ENCODE measurements at regions not wholly inside any gene's neighbourhood (a gene's known extent, or its start where the extent isn't known, plus 50 kb on each side); places are given as distances from the start of the nearest gene placed in this dataset.

DNA sequence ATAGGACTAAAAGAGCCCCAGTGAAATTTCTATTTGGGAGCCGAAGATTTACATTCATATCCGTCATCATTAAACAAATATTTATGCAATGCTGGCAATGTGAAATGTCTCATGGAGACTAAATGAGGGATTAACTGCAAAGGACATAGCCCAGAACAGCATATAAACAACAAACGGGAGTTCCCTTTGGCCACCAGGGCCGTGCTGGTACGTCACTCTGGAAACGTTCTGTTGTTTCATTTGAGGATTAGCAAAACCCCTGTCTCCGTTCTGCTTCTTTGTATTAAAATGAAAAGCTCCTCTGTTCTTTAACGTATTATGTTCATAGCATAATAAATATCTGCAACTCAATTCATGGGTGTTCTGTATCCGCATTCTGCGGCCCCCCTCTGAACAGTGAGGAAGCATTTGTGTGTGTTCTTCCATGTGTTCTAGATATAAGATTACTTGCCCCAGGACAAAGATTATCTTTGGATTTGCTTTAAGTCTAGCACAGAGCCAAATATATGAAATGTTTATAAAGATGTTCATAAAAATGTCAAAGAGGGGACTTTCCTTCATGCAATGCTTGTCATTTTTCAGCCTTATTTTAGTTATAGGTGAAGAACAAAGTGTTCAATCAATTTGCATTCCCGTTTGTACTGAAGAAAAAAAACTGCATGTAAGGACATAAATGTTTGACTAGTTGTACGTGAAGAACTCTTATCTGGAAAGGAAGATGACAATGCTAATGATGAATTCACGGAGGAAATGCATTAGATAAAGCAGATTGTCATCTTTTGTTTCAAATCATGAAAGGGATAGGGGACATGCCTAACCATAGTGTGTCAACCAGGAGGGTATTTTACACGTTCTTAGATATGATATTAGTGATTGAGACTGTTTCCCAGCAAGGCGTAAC is 90.0 kb upstream of the TNFAIP3 start:
- Histone ChIP-seq H3K9me3 (no peaks in the 10 kb centered on the region), H3K4me3 (no peak overlapping the region), H3K36me3 (no peaks in the 10 kb centered on the region), H3K27ac (peak overlapping the region; percentile 50 to 81 (median 67)), H3K27me3 (no peaks in the 10 kb centered on the region), H3K4me1 (peaks cover 6 to 14% (median 12%) of the 10 kb centered on the region in 4 donors)
- peak in 2 of 4 donors; percentile 43 to 71 for TF ChIP-seq EP300 (IDR thresholded peaks at IDR 0.05)
- no peak for TF ChIP-seq POLR2A (IDR thresholded peaks at IDR 0.05)
- TF ChIP-seq CTCF (IDR thresholded peaks at IDR 0.05) = no peak
- peak in 1 of 2 donors; percentile 69 for TF ChIP-seq POLR2AphosphoS5 (IDR thresholded peaks at IDR 0.05)
- no peak for ATAC-seq (ENCODE audit: low FRiP score in 2 of 2)
- 53 to 57% methylated on average over 15 of the region's 15 CpGs for WGBS, 2 donors
- DNase-seq = no peak

DNA sequence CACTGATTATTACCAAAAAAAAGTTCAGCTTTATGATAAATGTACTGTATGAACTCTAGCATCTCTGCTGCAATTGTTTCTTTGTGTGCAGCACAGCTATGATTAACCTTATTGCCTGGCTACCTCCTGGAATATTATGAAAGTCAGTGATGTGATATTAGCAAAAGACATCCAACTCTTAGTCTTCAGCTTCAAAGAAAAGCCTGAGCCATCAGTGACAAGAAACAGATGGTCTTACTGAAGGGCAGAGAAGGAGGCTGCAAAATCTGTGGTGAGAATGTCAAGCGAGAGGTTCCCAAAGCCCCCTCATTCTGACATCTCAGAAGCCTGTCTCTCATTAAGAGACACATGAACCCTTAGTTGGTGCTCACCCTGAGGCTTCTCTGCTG is 89.4 kb upstream of the TNFAIP3 start:
- no peaks in the 10 kb centered on the region for H3K36me3 ChIP-seq
- peak overlapping the region in 2 of 4 donors; percentile 29 to 50 for H3K27ac ChIP-seq
- TF ChIP-seq CTCF (IDR thresholded peaks at IDR 0.05) (no peak), POLR2A (IDR thresholded peaks at IDR 0.05) (no peak), EP300 (IDR thresholded peaks at IDR 0.05) (no peak)
- H3K27me3 ChIP-seq = no peaks in the 10 kb centered on the region
- no peaks in the 10 kb centered on the region for H3K9me3 ChIP-seq
- ATAC-seq (ENCODE audit: low FRiP score in 2 of 2) (no peak), DNase-seq (no peak)
- H3K4me3 ChIP-seq = no peak overlapping the region
- peaks cover 6 to 14% (median 12%) of the 10 kb centered on the region in 4 donors for H3K4me1 ChIP-seq
- 91 to 100% methylated on average over 1 of the region's 1 CpG for WGBS, 2 donors

DNA sequence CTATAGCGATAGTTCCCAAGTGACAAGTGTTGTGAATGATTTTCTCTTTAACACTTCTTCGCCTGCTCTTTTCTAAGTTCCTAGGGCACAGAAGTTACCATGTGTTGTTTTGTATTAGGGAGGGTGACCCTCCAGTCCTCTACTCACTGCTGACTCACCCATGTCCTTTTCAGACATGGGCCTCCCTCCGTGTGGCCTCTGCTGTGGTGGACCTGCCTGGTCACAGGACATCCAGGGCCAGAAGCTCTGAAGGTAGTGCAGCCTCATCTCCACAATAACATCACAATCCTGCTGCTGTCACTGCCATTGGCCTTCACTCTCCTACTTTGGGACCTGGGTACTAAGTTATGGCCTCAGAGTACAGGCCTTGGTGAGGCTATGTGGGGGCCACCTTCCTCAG is 87.1 kb upstream of the TNFAIP3 start:
- no peak for ATAC-seq (ENCODE audit: low FRiP score in 2 of 2)
- H3K27me3 ChIP-seq = no peaks in the 10 kb centered on the region
- H3K36me3 ChIP-seq = no peaks in the 10 kb centered on the region
- 89 to 94% methylated on average over 3 of the region's 3 CpGs for WGBS, 2 donors
- DNase-seq = no peak
- H3K27ac ChIP-seq = peak overlapping the region in 3 of 4 donors; percentile 27 to 50 (median 40)
- no peak overlapping the region for H3K4me3 ChIP-seq
- no peaks in the 10 kb centered on the region for H3K9me3 ChIP-seq
- peaks cover 5 to 16% (median 10%) of the 10 kb centered on the region in 4 donors for H3K4me1 ChIP-seq
- no peak for TF ChIP-seq POLR2A (IDR thresholded peaks at IDR 0.05)
- TF ChIP-seq EP300 (IDR thresholded peaks at IDR 0.05) = no peak
- TF ChIP-seq POLR2AphosphoS5 (IDR thresholded peaks at IDR 0.05) = no peak
- no peak for TF ChIP-seq CTCF (IDR thresholded peaks at IDR 0.05)

- Histone ChIP-seq H3K4me3 (no peak overlapping the region), H3K4me1 (peaks cover 5 to 16% (median 8%) of the 10 kb centered on the region in 4 donors), H3K27ac (peak overlapping the region; percentile 27 to 50 (median 35)), H3K27me3 (no peaks in the 10 kb centered on the region), H3K9me3 (no peaks in the 10 kb centered on the region), H3K36me3 (no peaks in the 10 kb centered on the region)
- DNase-seq = no peak
- WGBS, 2 donors = 72 to 78% methylated on average over 7 of the region's 7 CpGs
- TF ChIP-seq EP300 (IDR thresholded peaks at IDR 0.05) = no peak
- no peak for TF ChIP-seq POLR2A (IDR thresholded peaks at IDR 0.05)
- no peak for TF ChIP-seq POLR2AphosphoS5 (IDR thresholded peaks at IDR 0.05)
- TF ChIP-seq CTCF (IDR thresholded peaks at IDR 0.05) = no peak
- ATAC-seq (ENCODE audit: low FRiP score in 2 of 2) = no peak
Observed at GRCh38 chr6:137780447-137781034, 86.5 kb upstream of the TNFAIP3 start.

Data from upper lobe of left lung (tissue), 6 donors.